NCI-H2171 treated with DMSO at 0.1 percent for 48 hours (cell line): ENCODE measurements at regions not wholly inside any gene's neighbourhood (a gene's known extent, or its start where the extent isn't known, plus 50 kb on each side); places are given as distances from the start of the nearest gene placed in this dataset.
"Not testable (repeated sequence)": the region's sequence is repeated elsewhere in the genome, so short reads cannot be mapped to it uniquely, and the experiment has no call there.

ENCODE experiments used
- DNase-seq: peaks from one replicate; lab custom pipeline; 2025; lab: John Stamatoyannopoulos, UW

DNA sequence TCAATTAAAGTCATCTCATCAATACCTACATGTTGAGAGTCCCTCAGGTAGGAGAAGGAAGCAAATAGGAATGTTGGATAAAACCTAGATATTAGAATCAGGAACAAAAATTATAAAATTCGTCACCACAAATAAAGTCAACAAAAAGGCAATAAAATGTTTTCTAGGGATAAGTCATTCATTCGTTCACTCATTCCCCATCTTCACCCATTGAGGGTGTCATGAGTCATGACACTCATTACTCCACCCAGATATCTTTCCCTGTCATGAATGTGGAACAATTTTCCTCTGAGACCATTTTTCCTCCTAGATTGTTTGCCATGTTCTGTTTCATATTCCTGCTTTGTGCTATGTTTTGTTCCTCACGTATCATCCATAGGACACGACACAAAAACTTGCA lies 50.9 kb upstream of the OLIG3 start:
- DNase-seq, result no peak

DNA sequence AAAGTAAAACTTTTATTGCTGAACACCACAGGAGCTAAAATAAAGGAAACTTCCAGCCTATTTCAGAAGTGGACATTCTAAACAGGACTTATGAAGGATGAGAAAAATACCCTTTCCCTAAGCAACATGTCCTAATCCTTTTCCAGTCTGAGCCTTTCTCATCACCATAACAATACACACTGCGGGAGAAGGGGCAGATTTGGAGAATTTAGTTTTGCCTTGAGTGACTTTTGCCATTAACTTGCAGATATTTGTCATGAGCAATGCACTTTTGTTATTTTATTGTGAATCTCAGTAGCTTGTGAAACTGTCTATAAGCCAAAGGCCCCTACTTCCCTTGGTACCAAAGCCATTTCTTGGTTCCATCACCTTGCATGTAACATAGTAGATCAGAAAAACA lies 53.0 kb upstream of the OLIG3 start:
- no peak for DNase-seq

DNA sequence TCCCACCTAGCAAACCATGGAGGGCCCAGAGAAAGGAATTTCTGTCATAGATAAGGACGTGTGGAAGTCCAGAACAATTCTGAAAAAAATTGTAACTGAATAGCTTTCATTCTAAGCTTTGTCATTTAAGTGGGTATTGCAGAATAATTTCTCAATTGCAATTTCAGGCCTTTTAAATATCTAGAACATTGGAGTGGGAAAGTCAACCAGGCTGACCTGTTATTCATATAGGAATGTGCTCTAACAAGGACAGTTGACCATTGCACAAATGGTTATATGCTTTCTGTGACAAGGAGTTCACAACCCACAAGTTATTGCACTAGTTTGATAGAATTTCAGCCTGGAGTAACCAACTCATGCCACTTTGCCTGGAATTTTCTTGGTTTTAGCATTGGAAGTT lies 53.4 kb upstream of the OLIG3 start:
- DNase-seq, result no peak

DNA sequence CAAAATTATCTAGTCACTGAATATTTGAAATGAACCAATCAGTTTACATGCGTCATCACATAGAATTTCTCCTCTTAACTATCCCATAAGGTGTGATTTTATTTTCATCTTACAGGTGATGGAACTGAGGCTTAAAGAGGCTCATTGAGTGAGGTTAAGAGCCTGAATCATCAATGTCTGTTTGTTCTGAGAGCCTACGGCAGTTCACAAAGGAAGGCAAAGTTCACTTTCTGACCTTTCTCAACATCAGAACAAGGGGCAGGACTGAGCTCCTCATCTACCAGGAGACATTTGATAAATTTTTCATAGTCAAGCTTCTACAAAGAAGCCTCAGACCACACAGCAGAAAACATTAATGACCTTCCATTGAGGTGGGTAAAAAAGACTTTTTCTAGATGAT lies 54.9 kb upstream of the OLIG3 start:
- DNase-seq, result no peak

DNA sequence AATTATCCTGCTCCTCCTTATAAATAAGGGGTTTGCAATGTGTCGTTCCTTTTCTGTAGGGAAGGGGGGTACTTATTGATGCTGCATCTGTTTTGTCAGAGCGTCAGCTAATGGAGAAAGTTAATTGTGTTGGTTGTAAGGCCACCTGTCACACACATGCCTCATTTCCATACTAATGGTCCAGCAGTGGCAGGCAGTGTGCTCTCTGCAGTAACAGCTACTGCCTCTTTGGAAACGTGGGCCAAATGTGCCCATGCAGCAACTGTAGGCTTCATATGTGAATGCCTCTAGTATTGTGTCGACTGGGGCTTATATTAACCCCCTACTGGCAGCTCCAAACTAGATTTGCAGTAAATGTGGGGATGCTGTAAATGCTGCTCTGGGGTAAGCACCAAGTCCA lies 56.3 kb upstream of the OLIG3 start:
- DNase-seq, result peak; percentile 59

DNA sequence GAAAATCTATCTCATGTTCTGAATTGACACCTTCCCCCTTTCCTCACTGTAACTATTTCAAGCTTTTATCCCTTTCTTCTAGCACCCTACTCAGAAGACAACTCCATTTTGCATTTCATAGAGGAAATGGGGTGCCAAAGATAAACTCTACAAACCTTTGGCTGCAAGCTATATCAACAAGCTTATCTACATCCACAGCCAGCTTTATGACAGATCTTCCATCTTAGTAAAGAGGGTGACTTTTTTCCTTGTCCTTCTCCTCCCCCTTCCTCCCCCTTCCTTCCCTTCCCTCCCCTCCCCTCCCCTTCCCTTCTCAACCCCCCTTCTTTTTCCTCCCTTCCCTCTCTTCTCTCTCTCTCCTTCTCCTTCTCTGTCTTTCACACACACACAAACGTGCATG lies 58.0 kb upstream of the OLIG3 start:
- DNase-seq, result no peak

DNA sequence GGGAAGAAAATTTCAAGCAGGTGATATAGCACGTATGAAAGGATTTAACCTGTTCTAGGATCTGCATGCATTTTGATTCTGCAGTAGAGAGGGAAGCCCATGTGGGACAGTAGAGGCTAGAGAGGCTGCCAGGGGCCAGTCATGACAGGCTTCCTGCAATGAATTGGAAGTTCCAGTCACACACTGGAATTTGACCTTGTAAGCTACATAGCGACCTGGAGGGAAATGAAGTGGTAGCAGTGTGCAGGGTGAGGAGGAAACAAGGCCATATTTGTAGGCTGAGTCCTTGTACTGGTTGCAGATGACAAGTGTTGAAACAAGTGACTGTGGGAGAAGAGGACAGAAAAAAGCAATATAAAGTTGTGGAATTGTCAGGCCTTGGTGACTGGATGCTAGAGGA lies 58.6 kb upstream of the OLIG3 start:
- DNase-seq, result no peak

DNA sequence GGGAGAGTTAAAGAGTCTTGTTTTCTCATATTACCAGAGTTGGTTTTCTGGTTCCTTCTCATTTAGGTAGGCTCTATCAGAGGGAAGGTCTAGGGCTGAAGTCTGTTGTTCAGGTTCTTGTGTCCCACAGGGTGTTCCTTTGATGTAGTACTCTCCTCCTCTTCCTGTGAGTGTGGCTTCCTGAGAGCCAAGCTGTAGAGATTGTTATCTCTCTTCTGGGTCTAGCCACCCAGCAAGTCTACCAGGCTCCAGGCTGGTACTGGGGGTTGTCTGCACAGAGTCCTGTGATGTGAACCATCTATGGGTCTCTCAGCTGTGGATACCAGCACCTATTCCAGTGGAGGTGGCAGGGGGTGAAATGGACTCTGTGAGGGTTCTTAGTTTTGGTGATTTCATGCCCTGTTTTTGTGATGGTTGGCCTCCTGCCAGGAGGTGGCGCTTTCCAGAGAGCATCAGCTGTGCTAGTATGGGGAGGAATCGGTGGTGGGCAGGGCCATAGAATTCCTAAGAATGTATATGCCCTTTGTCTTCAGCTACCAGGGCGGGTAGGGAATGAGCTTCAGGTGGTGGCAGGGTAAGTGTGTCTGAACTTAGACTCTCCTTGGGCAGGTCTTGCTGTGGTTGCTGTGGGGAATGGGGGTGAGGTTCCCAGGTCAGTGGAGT lies 65.5 kb upstream of the OLIG3 start:
- DNase-seq, result not testable (repeated sequence)

DNA sequence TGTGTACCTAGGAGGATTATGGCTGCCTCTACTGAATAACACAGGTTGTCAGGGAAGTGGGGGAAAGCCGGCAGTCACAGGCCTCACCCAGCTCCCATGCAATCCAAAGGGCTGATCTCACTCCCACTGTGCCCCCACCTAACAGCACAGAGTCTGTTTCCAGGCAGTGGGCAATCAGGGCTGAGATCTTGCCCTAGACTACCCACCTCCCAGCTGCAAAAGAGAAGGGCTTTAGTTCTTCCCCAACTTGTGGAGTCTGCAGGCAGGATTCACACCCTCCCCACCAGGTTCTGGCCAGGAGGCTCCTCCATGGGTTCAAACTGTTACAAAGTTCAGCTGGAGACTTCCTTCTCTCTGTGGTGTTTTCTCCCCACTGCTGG lies 66.0 kb upstream of the OLIG3 start:
- DNase-seq, result no peak

DNA sequence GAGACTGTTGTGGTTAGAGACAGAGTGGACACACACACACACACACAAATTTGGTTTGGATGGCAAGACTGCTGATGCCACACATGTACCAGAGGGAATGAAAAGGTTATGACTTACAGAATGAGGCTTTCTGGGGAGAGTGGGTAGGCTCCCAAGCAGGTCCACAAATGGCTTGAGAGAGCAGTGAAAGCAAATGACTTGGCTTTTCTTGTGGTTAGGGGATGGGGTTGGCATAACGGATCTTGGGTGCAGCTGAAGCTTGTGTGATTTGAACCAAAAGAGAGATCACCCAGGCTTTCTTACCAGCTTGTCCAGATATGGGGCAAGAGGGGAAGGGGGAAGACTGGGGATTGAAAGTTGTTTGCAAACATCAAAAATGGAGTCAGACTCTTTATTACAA lies 73.9 kb upstream of the OLIG3 start:
- DNase-seq, result no peak

DNA sequence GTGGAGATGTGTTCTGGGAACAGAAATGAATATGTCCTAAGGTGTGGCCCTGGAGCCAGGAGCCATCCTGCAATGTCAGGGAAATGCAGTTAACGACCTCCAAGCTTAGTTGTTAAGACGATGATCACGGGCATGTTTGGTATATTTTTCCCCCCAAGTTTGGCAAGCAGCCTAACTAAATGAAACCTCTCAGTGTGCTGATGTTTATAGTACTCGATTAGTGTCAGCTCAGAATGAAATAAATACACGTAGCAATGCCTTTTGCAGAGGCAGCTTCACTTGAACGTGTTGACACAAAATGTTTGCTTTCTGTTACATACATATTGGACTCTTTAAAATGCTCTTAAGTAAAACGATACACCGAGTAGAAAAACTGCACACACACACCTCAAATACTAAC lies 76.2 kb upstream of the OLIG3 start:
- peak; percentile 13 for DNase-seq

DNA sequence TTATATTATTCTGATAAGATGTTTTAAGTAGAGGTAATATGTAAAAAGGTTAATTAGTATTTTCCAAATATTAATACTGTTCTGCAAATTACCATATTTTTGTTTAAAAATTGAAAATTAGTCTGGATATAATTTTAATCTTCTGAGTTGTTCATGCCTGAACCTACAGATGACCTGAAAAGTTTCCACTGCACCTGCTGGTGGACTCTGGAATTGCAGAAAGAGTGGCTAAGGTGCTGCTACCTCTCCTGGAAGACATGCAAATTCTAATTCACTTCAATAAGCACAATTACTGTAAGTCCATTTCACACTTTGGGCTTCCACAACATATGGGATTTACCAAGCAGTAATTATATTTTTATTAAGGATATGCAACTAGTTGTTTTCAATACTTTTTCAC lies 77.7 kb upstream of the OLIG3 start:
- DNase-seq, result no peak

DNA sequence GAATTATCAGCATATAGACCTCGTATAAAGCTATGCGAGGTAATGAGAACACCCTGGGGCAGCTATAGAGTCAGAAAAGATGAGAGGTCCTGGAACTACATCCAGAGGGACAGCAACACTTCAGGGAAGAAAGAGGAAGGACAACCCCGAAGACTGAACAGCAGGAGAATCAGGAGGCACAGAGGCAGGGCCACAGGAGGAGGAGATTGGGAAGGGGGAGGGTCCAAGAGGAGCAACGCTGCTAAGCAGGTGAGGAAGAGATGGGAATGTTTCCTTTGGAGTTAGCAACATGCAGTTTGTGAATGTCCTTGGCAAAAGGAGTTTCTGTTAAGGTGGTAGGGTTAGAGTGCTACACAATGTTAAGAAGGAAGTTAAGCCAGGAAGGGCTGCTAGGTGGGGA lies 79.5 kb upstream of the OLIG3 start:
- no peak for DNase-seq

DNA sequence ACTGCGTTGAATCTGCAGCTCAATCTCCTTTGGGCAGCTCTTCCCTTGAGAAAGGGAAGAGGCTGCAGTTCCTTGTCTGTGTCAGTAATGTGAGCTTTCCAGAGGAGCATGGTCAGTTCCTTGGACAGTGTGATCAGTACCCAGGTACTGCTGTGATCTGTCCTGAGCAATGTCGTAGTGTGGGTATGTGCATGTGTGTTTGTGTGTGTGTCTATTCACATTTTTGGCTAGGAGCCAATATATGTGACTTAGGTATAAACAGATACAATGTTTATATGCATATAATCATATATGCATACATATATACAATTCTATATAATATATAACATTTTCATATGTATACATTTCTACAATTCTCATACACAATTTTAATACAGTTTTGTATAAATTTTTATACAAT lies 85.4 kb upstream of the OLIG3 start:
- no peak for DNase-seq

DNA sequence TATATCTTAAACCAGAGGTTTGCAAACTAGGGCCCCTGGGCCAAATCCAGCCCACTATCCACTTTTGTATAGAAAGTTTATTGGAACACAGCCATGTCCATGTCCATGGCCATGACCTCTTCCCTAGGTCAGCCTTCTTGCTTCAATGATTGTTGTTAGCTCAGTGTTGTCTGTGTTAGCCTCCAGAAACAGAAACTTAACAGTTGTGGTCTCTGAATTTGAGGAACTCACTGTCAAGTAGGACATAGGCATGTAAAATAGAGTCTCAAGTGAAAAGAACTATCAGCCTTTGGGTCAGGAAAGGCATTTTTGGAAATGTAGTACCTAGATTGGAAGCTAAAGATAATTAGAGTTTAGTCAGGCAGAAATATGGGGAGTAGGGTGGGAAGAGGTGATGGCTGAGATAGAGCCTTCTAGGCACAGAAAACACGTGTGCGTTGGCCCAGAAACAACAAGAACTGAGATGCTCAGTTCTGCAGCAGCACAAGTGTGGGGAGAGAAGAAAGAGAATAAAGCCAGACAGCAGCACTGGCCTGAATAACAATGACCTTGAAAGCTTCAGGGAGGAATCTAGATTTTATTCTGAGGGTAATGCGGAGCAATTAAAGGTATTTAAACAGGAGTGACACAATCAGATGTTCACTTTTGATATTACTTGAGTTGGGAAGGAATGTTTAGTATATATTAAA lies 87.0 kb upstream of the OLIG3 start:
- no peak for DNase-seq

DNA sequence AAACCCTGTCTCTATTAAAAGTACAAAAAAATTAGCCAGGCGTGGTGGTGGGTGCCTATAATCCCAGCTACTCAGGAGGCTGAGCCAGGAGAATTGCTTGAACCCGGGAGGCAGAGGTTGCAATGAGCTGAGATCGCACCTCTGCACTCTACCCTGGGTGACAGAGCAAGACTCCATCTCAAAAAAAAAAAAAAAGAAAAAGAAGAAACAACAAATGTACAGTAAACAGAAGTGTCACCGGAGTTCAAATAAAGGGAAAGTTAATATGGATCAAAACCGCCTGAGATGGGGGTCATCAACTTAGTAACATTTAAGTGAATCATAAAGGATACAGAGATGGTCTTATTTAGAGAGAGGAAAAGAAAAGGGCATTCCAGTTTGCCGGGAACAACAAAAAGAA lies 89.3 kb upstream of the OLIG3 start:
- DNase-seq, result not testable (repeated sequence)

DNA sequence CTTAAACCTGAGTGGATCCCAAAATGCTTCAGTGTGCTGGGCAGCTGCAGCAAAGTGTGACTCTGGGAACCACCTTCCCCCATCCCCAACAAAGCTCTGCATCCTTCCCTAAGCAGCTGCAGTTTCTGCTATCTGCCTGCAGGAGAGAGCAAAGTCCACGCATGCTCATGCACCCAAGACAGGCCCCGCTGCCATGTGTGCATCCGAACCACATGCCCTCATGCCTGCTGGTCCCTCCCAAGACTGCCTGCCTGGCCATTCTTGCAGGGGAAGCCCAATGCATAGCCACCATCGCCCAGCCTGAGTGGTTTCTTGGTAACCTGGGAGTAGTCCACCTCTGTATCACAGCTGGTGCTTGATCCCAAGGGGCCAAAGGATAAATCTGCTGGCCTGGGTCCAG lies 94.3 kb upstream of the OLIG3 start:
- DNase-seq, result no peak

DNA sequence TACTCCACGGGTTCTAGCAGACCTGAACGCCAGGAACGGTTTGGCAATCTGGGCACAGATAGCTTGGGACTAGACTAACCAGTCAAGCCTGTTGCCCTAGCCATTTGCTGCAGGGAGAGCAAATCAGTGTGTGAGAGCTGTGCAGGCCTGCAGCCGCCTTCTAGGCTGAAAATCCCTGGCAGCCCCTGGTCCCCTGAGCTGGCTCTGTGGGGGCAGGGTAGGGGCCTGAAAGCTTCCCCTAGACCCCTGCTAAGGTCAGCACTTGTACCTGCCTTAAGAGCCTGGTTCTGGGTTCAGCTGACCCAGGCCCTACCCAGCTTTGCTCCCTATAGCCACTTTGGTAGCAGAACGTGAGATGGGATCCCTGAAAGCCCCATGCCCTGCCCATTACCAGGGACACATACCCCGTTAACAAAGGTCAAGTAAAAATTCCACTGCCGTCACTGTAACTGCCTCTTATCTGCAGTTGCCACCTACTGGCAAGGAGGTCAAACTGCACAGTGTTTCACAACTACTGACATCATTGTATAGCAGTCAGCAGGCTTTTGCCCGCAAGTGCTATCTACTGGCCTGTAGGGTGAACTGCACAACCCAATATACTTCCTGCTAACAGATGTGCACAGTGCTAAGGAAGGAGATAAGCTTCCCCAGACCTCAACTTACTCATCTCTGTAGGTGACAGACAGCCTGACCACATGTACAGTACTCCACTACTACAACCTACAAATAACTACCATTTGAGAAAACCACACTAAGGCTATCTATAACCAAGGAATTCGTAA lies 95.1 kb upstream of the OLIG3 start:
- DNase-seq, result peak; percentile 66

DNA sequence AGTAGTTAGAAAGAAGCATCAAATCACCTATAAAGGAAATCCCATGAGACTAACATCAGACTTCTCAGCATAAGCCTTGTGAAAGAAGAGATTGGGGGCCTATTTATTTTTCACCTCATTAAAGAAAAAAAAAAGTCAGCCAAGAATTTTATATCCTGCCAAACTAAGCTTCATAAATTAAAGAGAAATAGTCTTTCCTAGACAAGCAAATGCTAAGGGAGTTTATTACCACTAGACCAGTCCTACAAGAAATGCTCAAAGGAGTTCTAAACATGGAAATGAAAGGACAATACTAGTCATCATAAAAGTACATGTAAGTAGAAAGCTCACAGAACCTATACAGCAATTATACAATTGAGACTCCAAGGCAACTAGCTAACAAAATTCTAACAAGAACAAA lies 96.5 kb upstream of the OLIG3 start:
- no peak for DNase-seq

DNA sequence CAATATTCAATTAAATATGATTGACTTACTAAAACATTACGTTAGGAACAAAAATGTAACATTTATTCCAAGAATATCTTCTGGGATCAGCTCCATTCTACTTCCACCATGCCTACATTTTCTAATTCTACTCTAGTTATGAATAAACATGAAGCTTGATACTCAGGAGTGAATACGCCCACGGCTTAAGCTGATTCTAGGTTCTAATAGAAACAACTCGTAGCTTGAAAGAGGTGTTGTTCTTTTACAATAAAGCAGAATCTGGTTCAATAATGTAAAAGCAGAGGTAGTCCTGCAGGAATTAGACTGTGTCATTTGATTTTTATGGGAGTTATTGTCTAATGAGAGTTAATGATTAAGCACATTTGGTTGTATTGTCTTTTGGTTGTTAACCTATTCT lies 107.3 kb upstream of the OLIG3 start:
- DNase-seq, result no peak

DNA sequence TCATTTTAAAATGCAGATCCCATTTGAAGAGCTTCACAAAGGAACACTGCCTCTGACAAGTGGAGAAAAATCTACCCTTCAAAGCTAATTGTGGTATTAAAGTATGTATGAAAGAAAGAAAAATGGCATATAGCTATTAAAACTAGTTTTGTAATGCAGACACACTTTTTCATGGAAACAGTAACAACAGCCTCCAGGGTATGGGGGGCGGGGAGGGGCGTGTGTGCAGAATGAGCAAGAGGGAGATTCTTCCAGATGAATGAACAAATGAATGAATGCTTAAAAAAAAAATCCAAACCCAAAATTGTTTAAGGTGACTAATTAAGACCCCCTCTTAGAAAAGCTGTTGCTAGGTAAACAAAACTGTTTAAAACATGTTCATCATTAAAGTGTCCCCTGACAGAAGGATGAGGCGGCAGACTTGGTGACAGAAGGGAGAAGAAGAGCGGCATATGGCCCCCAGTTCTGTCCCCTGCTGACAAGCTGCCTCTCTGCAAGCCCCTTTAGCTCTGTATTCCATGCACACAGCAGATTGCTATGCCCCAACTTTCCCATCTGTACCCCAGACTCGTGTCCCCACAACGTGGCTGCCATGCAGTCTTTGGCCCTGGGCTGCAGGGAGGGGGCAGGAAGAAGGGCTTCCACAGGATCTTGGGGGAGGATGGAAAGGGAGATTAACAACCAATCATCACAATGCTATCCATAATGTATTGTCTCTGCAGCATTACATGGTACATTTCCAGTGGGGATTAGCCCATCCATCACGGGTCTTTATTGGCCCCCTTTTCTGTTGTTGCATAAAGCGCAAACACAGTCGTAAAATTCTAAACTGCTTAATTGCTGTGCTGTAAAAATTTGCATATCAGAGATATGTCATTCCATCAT lies 108.4 kb upstream of the OLIG3 start:
- DNase-seq, result peak; percentile 94

DNA sequence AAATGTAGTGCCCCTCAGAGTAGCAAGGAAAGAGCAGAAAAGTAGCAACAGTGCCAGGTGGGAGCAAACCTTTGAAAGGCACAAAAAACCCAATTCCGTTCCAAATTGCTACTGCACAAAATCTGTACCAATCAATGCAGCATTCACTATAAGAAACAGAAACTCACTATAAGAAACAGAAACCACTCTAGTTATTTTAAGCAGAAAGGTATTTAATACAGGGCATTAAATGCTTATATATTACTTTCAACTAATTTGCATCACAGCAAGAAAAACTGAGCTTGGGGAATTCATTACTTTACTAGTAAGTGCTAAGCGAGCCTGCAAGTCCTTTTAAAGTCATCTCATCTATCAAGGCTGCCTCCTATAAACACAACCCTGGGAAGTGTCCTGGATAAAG lies 116.5 kb upstream of the OLIG3 start:
- DNase-seq, result no peak
